ENCODE measurements at regions not wholly inside any gene's neighbourhood (a gene's known extent, or its start where the extent isn't known, plus 50 kb on each side); places are given as distances from the start of the nearest gene placed in this dataset.

DNA sequence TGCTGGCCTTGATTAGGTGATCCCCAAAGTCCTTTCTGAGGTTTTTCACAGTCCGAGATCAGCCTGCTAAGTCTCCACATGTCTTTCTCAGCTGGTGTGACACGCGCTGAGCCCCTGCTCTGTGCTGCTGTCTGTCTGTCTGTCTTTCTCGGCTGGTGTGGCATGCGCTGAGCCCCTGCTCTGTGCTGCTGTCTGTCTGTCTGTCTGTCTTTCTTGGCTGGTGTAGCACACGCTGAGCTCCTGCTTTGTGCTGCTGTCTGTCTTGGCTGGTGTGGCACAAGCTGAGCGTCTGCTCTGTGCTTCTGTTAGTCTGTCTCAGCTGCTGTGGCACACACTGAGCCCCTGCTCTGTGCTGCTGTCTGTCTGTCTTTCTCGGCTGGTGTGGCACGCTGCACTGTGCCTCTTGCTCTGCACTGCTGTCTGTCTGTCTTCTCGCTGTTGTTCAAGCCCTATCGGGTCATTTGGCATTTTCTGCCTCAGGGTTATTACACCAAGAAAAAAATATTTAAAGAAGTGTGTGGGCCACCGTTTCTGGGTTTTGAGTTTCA lies 217.3 kb upstream of the SHH start:
- Histone ChIP-seq H3K27me3 (replicated peaks; ENCODE audit: insufficient read depth, low read depth, low read length, poor library complexity) (peaks cover 33% of the 10 kb centered on the region), H3K4me3 (ENCODE audit: low read depth, low read length, poor library complexity, severe bottlenecking) (no peak overlapping the region), H3K9me3 (ENCODE audit: low read depth, low read length, poor library complexity, severe bottlenecking) (no peaks in the 10 kb centered on the region), H3K27ac (ENCODE audit: low read depth, low read length, poor library complexity, severe bottlenecking) (no peak overlapping the region), H3K36me3 (ENCODE audit: insufficient read depth, low read length, poor library complexity, severe bottlenecking) (no peaks in the 10 kb centered on the region), H3K4me1 (ENCODE audit: insufficient read depth, low read length, poor library complexity, severe bottlenecking) (no peaks in the 10 kb centered on the region)
- ChIA-PET POLR2A (ENCODE audit: low non-redundant PET) (no interaction called here), CTCF (no interaction called here)
- DNase-seq (ENCODE audit: low spot score): no peak
- TF ChIP-seq EZH2 (IDR thresholded peaks at IDR 0.05; ENCODE audit: borderline replicate concordance, low read depth, low read length, poor library complexity, severe bottlenecking) (no peak), CTCF (conservative IDR thresholded peaks at IDR 0.05; ENCODE audit: low read depth, low read length) (no peak)
- BruUV-seq (replicated peaks): no TSS peak
- intact Hi-C loops (cut with micrococcal nuclease; ENCODE audit: unreplicated experiment): no loop called here

DNA sequence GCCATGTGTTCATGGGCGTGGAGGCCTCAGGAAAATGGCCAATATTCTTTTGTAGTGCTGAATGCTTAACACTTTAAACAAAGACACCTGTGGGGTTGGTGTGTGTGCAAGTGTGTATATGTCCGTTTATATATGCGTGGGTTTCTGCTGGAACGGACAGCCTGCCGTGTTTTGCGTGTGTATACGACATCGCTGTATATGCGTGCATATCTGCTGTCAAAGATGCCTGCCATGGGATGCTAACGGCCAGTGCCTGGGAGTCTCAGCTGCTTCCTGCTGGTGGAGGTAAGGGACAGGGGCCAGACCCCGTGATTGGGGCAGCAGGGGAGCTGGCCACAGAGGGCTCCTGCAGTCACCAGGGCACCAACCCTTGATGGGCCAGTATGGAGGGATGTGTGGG lies 216.3 kb upstream of the SHH start:
- CTCF ChIA-PET: no interaction called here
- Histone ChIP-seq H3K4me3 (ENCODE audit: low read depth, low read length, poor library complexity, severe bottlenecking) (no peak overlapping the region), H3K9me3 (ENCODE audit: low read depth, low read length, poor library complexity, severe bottlenecking) (no peaks in the 10 kb centered on the region), H3K36me3 (ENCODE audit: insufficient read depth, low read length, poor library complexity, severe bottlenecking) (no peaks in the 10 kb centered on the region), H3K27ac (ENCODE audit: low read depth, low read length, poor library complexity, severe bottlenecking) (no peak overlapping the region), H3K4me1 (ENCODE audit: insufficient read depth, low read length, poor library complexity, severe bottlenecking) (no peaks in the 10 kb centered on the region), H3K27me3 (replicated peaks; ENCODE audit: insufficient read depth, low read depth, low read length, poor library complexity) (peaks cover 37% of the 10 kb centered on the region)
- TF ChIP-seq CTCF (conservative IDR thresholded peaks at IDR 0.05; ENCODE audit: low read depth, low read length): no peak
- no peak for TF ChIP-seq EZH2 (IDR thresholded peaks at IDR 0.05; ENCODE audit: borderline replicate concordance, low read depth, low read length, poor library complexity, severe bottlenecking)
- no TSS peak for BruUV-seq (replicated peaks)
- POLR2A ChIA-PET (ENCODE audit: low non-redundant PET): no interaction called here
- DNase-seq (ENCODE audit: low spot score): no peak
- intact Hi-C loops (cut with micrococcal nuclease; ENCODE audit: unreplicated experiment): no loop called here

DNA sequence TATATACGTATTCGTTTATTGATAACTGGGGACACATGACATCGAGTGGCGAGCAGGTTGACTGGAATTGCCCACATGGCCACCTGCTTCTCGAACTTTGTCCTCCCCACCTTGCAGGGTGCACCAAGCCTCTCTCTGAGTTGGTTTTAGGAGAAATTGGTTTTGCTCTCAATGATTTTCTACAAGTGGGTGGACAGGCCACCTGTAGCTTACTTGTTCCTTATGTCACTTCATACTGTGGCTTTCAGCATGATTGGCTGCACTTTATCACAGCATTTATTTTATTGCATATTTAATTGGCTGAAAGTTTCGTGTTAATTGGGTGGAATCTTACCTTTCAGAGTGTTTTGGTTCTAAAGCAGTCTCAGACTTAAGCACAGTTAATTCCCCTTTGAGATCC lies 215.6 kb upstream of the SHH start:
- Histone ChIP-seq H3K27me3 (replicated peaks; ENCODE audit: insufficient read depth, low read depth, low read length, poor library complexity) (peaks cover 38% of the 10 kb centered on the region), H3K36me3 (ENCODE audit: insufficient read depth, low read length, poor library complexity, severe bottlenecking) (no peaks in the 10 kb centered on the region), H3K9me3 (ENCODE audit: low read depth, low read length, poor library complexity, severe bottlenecking) (no peaks in the 10 kb centered on the region), H3K27ac (ENCODE audit: low read depth, low read length, poor library complexity, severe bottlenecking) (no peak overlapping the region), H3K4me3 (ENCODE audit: low read depth, low read length, poor library complexity, severe bottlenecking) (no peak overlapping the region), H3K4me1 (ENCODE audit: insufficient read depth, low read length, poor library complexity, severe bottlenecking) (no peaks in the 10 kb centered on the region)
- BruUV-seq (replicated peaks): no TSS peak
- TF ChIP-seq CTCF (conservative IDR thresholded peaks at IDR 0.05; ENCODE audit: low read depth, low read length): no peak
- TF ChIP-seq EZH2 (IDR thresholded peaks at IDR 0.05; ENCODE audit: borderline replicate concordance, low read depth, low read length, poor library complexity, severe bottlenecking): no peak
- ChIA-PET CTCF (no interaction called here), POLR2A (ENCODE audit: low non-redundant PET) (no interaction called here)
- intact Hi-C loops (cut with micrococcal nuclease; ENCODE audit: unreplicated experiment): no loop called here
- DNase-seq (ENCODE audit: low spot score): no peak
